ENCODE measurements at regions not wholly inside any gene's neighbourhood (a gene's known extent, or its start where the extent isn't known, plus 50 kb on each side); places are given as distances from the start of the nearest gene placed in this dataset.

GRCh38 chr12:124711344-124711743, 143.9 kb upstream of the NCOR2 start:
- no peaks in the 10 kb centered on the region for H3K36me3 ChIP-seq (ENCODE audit: insufficient read depth, low read length)
- H3K79me2 ChIP-seq (ENCODE audit: insufficient read depth, low read length): no peaks in the 10 kb centered on the region
- no peaks in the 10 kb centered on the region for H4K20me1 ChIP-seq (ENCODE audit: insufficient read depth, low read length)
- H3K4me3 ChIP-seq (ENCODE audit: low read depth, low read length, poor library complexity, severe bottlenecking): no peak overlapping the region
- TF ChIP-seq CTCF (IDR thresholded peaks at IDR 0.05; ENCODE audit: low read length) (no peak), EZH2 (IDR thresholded peaks at IDR 0.05; ENCODE audit: borderline replicate concordance, low read length) (no peak)
- H3K9ac ChIP-seq (ENCODE audit: low read length): no peak overlapping the region
- no peak overlapping the region for H2AFZ ChIP-seq (ENCODE audit: low read length)
- H3K4me2 ChIP-seq (ENCODE audit: low read length): no peak overlapping the region
- no peak overlapping the region for H3K27ac ChIP-seq (ENCODE audit: low read depth, low read length, poor library complexity, severe bottlenecking)
- no peaks in the 10 kb centered on the region for H3K4me1 ChIP-seq (ENCODE audit: insufficient read depth, low read length, severe bottlenecking)
- H3K9me2 ChIP-seq (ENCODE audit: low read depth, low read length): no peaks in the 10 kb centered on the region
- H3K9me3 ChIP-seq (ENCODE audit: low read length): no peaks in the 10 kb centered on the region
- H3F3A ChIP-seq (ENCODE audit: insufficient read depth, low read length): no peaks in the 10 kb centered on the region
- no peaks in the 10 kb centered on the region; the same call in 1 of the 2 replicates for H3K27me3 ChIP-seq (ENCODE audit: insufficient read depth, low read length)

- no peaks in the 10 kb centered on the region for H3K4me1 ChIP-seq (ENCODE audit: insufficient read depth, low read length, severe bottlenecking)
- no peaks in the 10 kb centered on the region; the same call in 1 of the 2 replicates for H3K27me3 ChIP-seq (ENCODE audit: insufficient read depth, low read length)
- no peaks in the 10 kb centered on the region for H3K9me2 ChIP-seq (ENCODE audit: low read depth, low read length)
- no peak overlapping the region for H2AFZ ChIP-seq (ENCODE audit: low read length)
- no peaks in the 10 kb centered on the region for H4K20me1 ChIP-seq (ENCODE audit: insufficient read depth, low read length)
- H3K4me3 ChIP-seq (ENCODE audit: low read depth, low read length, poor library complexity, severe bottlenecking): no peak overlapping the region
- no peaks in the 10 kb centered on the region for H3K36me3 ChIP-seq (ENCODE audit: insufficient read depth, low read length)
- H3K9me3 ChIP-seq (ENCODE audit: low read length): no peaks in the 10 kb centered on the region
- TF ChIP-seq CTCF (IDR thresholded peaks at IDR 0.05; ENCODE audit: low read length) (no peak), EZH2 (IDR thresholded peaks at IDR 0.05; ENCODE audit: borderline replicate concordance, low read length) (no peak)
- no peaks in the 10 kb centered on the region for H3F3A ChIP-seq (ENCODE audit: insufficient read depth, low read length)
- no peak overlapping the region for H3K4me2 ChIP-seq (ENCODE audit: low read length)
- H3K27ac ChIP-seq (ENCODE audit: low read depth, low read length, poor library complexity, severe bottlenecking): no peak overlapping the region
- no peaks in the 10 kb centered on the region for H3K79me2 ChIP-seq (ENCODE audit: insufficient read depth, low read length)
- no peak overlapping the region for H3K9ac ChIP-seq (ENCODE audit: low read length)
These were observed 142.6 kb upstream of the NCOR2 start for GRCh38 chr12:124709722-124710687.

- H3K27me3 ChIP-seq (ENCODE audit: insufficient read depth, low read length): no peaks in the 10 kb centered on the region; the same call in 1 of the 2 replicates
- no peaks in the 10 kb centered on the region for H3K9me3 ChIP-seq (ENCODE audit: low read length)
- H4K20me1 ChIP-seq (ENCODE audit: insufficient read depth, low read length): no peaks in the 10 kb centered on the region
- TF ChIP-seq EZH2 (IDR thresholded peaks at IDR 0.05; ENCODE audit: borderline replicate concordance, low read length) (no peak), CTCF (IDR thresholded peaks at IDR 0.05; ENCODE audit: low read length) (no peak)
- H3K79me2 ChIP-seq (ENCODE audit: insufficient read depth, low read length): no peaks in the 10 kb centered on the region
- no peak overlapping the region for H3K9ac ChIP-seq (ENCODE audit: low read length)
- no peak overlapping the region for H3K4me2 ChIP-seq (ENCODE audit: low read length)
- no peak overlapping the region for H3K27ac ChIP-seq (ENCODE audit: low read depth, low read length, poor library complexity, severe bottlenecking)
- no peaks in the 10 kb centered on the region for H3K9me2 ChIP-seq (ENCODE audit: low read depth, low read length)
- no peaks in the 10 kb centered on the region for H3F3A ChIP-seq (ENCODE audit: insufficient read depth, low read length)
- H3K36me3 ChIP-seq (ENCODE audit: insufficient read depth, low read length): no peaks in the 10 kb centered on the region
- H2AFZ ChIP-seq (ENCODE audit: low read length): no peak overlapping the region
- no peak overlapping the region for H3K4me3 ChIP-seq (ENCODE audit: low read depth, low read length, poor library complexity, severe bottlenecking)
- H3K4me1 ChIP-seq (ENCODE audit: insufficient read depth, low read length, severe bottlenecking): no peaks in the 10 kb centered on the region
These were observed 139.9 kb upstream of the NCOR2 start for GRCh38 chr12:124707316-124707715.

Data from OCI-LY1 (cell line).